HG02981 (cell line): ENCODE measurements at regions not wholly inside any gene's neighbourhood (a gene's known extent, or its start where the extent isn't known, plus 50 kb on each side); places are given as distances from the start of the nearest gene placed in this dataset.

Experiments
- ATAC-seq: cut with Tn5 transposase; IDR thresholded peaks from one replicate; pipeline ENCODE4 v1.9.1; 2021; ENCODE audit warnings: mild to moderate bottlenecking, moderate library complexity; ENCODE audit not compliant: unreplicated experiment

DNA sequence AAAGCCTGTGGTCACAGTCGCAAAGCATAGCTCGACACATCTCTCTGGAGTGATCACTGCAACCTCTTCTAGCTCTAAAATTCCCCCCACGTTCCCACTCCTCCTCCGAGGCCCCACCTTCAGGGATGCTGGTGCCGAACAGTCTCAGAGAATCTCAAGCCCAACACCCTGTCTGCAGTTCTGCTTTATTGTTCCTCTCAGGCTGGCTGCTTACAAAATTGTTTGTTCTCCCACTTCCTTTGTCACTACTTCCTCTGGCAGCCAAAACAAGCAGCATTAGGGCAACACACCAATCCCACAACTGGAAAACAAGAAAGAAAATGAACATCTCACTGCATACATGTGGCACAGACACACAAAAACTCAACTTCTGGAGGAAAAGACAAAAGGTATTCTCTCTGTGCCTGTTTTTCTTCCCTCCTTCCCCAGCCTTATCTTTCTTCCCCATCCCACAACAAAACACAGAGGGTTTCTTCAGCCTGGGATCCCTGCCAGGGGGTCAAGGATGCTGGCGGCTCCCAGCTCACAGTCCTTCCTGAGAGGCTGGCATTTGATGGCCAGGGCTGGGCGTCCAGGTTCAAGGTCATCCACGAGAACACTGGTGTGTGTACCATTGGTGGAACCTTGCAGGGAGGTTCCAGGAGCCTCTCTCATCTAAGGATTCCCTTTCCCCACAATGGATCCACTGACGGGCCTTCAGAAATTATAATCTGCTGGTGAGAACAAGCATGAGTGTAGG is 108.4 kb downstream of the TMCO5A start:
- ATAC-seq: no peak

DNA sequence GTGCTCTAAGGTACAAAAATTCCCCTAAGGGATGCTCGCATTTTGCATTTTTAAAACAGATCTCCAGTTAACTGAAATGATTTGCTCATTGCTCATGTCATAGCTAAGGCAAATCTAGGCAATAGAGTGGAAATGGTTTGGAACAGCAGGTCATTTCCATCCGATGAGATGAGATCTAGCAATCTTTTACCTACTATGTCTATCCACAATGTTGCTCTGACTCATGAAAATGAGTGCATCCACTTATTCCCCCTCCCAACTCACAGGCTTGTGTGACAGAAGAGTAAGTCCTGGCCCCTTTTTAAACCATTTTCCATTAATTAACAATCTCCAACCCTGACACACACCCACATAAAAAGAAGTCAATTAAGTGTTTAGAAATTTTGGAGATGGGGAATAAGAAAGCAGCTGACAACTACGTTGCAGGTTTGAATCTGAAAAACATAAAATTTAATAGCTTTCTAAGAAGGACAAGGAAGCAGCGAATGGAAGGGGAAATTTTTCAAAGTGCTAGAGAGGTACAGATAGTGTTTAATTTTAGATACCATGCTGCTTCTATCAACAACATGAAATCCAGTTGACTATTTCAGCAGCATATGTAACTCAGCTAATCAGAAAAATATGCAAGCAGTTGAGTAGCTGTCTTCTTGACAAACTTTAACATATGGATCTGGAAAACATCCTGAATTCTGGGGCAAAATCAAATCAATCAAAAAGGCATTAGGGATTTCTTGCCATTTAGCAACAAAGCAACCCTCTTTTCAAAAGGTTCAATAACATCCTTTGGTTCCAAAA is 112.0 kb downstream of the TMCO5A start:
- no peak for ATAC-seq

DNA sequence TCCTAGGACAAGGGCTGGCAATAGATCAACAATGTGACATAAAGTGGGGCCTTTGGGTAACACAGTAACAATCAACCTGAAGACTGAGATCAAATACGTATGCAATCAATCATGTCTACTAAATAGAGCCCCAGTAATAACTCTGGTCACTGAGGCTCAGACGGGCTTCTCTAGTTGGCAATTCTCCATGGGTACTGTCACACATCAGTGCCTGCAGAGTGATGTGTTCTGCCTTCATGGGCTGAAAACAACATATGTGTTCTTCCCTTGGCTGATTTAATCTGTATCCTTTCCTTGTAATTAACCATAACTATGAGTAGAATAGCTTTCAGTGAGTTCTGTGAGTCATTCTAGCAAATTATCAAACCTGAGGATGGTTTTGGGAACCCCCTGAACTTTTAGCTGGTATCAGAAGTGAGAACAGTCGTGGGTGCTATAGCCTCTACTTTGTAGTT is 113.6 kb downstream of the TMCO5A start:
- ATAC-seq: peak; percentile 79

DNA sequence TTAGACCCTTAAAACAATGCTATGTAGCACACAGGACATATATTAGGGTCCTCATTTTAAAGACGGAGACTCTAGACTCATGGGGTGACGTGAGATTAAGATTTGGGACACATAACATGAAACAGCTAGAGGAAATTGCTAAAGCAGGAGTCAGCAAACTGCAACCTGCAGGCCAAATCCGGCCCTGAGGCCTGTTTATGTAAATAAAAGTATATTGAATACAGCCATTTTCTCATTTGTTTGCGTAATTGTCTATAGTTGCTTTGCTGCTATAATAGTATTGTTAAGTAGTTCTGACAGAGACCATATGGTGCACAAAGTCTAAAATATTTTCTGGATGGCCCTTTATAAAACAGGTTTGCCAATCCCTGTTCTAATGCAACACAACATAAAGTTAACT is 115.5 kb downstream of the TMCO5A start:
- no peak for ATAC-seq

DNA sequence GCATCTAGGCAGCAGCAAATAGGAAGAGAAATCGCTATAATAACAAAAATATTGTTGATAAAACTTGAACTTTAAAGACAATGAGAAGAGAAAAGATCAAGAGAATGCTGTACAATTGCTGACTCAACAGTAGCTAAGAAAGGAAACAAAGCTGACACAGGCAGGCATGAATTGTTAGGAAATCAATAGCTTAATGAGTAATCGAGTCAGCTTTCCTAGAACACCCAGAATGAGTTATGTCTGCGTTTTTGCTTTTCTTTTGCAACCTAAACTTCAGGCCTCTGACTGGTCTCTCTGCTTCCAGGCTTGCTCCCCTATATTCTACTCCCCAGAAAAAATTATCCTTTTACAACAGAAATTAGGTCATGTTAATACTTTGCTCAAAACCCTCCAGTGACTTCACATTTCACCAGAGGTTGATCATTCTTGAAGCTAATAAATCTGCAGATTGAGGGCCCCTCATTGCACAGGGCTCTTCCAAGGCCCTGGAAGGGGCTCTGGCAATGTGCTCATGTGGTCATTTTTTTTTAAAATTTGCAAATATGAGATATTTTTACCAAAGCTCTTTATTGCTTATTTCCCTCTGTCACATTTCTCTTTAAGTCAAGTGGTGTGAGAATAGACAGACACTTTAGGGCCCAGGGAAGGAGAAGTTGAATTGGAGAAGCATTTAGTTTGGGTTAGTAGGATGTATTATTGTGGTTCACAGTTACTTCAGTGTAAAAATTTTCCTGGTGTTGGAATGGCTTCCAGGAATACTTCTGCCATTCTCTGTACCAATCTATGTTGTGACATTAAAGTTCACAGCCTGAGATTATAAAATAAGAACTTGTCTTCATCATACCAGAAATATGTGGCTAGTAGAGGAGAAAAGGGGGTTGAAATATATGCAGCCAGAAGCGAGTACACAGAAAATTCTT is 116.3 kb downstream of the TMCO5A start:
- ATAC-seq: no peak

- ATAC-seq: no peak
Measured at GRCh38 chr15:38053205-38053604, 118.8 kb downstream of the TMCO5A start.

- ATAC-seq: no peak
Measured at GRCh38 chr15:38053776-38054175, 119.3 kb downstream of the TMCO5A start.

DNA sequence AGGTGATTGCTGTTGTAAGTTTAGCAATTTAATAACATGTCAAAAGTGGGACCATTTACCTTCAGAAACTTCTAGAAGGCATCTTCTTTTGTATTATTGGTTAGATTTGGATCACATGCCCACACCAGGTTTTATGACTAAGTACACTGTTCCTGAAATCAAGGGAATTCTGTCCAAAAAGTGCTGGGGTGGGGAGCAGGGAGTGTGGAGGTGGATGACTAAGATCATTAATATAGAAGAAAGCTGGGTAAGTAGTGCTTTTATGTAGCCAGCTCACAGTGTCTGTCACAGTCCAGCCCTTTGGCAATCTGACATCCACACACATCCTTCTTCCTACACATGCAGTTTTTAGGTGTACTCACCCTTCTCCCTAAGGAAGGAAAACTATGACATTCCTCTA is 120.0 kb downstream of the TMCO5A start:
- no peak for ATAC-seq

GRCh38 chr15:38058596-38059075 is 124.2 kb downstream of the TMCO5A start:
- ATAC-seq: no peak

- ATAC-seq: no peak
Measured at GRCh38 chr15:38059665-38060064, 125.2 kb downstream of the TMCO5A start.

DNA sequence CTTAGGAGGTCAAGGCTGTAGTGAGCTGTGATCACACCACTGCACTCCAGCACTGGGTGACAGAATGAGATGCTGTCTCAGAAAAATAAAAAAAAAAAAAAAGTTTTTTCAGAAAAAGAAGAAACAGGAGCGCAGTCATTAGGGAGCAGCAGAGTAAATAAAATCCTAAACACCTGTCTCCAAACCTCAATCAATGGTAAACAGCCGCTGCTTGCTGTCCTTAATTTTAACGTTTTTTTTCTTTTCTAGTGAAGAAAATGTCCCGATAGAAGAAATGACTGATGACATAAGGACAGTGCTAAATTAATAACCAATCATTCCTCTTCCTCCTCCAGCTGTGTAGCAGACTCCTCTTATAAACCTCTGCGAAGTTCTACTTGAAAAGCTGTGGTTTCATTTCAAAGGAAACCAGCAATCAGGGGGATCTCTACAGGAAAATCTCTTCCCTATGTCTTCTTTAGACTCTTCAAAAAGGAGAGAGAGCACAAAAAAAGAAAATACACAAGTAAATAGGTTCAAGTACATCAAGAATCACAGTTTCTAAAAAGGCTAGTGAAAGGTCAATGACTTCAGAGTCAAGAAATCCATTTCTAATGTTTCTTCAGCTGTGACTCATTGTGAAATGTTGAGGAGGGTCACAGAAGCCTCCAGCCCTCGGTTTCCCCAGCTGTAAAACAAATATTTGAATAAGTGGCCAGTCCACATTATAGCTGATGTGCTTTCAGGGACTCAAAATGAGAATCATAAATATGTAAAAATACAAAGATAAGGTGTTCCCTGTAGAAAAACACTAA is 127.6 kb downstream of the TMCO5A start:
- ATAC-seq: no peak

DNA sequence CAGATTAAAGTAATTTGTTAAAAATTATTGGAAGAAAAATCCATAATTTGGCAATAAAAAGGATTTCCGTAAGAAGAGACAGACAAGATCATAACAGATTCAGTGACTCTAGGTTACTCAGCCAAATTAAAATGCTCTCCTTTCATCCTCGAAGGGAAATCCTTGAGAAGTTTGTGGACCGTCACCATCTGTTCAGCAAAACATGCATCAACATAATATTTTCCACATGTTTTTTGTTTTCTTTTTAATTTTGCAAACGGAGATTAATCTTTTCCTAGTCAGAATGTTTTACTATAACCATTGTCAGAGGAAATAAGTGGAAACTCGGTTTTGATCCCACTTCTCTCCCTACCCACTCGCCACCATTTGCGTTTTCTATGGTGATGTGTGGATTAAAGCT is 128.3 kb downstream of the TMCO5A start:
- no peak for ATAC-seq

DNA sequence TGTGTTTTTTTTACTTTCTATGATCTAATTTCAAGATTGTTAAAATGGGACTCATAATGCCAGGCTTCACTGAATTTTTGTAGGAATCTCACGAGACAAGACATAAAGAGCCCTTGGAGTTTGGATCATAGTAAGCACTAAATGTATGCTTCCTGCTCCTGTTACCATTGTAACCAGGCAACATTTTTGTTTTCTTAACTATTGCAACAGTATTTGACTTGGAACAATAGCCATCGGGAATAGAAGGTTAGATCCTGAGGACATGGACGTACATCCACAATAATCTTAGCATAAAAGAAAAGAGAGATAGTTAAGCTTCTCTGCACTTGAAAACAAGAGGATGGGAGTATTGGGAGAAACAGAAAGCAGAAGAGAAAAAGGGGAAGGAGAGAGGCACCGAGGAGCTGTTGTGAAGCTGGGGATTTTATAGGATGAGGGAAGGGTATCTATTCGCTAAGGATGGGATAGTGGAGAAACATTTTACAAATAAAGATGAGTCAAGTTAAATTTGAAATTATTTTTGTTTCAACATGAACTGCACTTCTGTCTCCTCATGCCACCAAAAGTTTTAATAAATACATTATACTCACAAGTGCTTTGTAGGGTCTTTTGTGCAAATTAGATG is 131.4 kb downstream of the TMCO5A start:
- ATAC-seq: no peak

DNA sequence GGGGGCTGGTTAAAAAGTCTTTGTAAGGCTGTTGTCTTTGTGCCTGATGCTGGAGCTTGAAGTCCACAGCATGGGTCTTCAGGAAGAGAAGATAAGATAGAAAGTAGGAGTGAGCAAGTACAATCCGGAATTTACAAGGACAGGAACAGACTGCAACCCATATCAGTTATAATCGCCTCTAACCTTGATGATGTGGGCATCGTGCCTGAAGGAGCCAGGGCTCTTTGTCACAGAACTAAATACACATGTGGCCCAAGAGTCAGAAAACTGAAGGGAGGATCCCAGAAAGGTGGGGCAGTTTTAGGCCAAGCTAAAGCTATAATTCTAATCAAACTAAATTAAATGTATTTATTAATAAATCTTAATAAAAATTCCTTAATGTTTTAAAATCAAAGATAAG is 132.2 kb downstream of the TMCO5A start:
- ATAC-seq: no peak

- peak; percentile 82 for ATAC-seq
Measured at GRCh38 chr15:38068626-38069391, 134.4 kb downstream of the TMCO5A start.

DNA sequence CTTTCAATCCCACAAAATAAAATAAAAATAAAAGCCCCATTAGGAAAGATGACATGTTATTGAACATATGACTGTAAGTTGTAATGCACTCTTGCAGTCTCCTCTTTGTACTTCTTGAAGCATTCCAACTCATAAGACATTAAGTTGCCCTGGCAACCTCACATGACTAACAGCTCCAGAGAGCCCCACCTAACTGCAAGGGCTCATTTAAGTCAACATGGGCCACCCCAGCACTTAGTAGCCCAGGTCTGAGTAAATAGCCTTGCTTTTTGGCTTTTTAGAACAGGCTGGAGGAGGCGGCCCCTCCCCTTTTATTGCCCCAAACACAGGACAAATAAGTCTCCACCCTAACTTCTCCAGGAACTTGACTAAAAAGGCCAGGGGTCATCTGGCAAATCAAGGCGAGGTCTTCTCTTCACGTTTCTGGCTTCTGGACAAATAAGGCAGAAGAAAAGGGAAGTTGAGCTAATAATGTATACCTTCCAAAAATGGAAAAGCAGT is 135.1 kb downstream of the TMCO5A start:
- peak; percentile 39 for ATAC-seq

- ATAC-seq: no peak
Measured at GRCh38 chr15:38070778-38071177, 136.3 kb downstream of the TMCO5A start.

GRCh38 chr15:38071211-38071972 is 137.0 kb downstream of the TMCO5A start:
- no peak for ATAC-seq
